Skeletal muscle tissue (tissue), 3 donors: ENCODE measurements at regions not wholly inside any gene's neighbourhood (a gene's known extent, or its start where the extent isn't known, plus 50 kb on each side); places are given as distances from the start of the nearest gene placed in this dataset.

Source experiments
- H3K27ac ChIP-seq: one replicate; pipeline ENCODE4 v1.7.0; 2013; ENCODE audit warnings: mild to moderate bottlenecking, low read depth, low read length, inconsistent platforms
- H3K27me3 ChIP-seq, 3 donors: one replicate each; pipeline ENCODE4 v1.7.0; 2013; ENCODE audit warnings: low read length in 3 of 3; ENCODE audit not compliant: control insufficient read depth in 3 of 3, insufficient read depth in 3 of 3
- H3K36me3 ChIP-seq, 3 donors: one replicate each; pipeline ENCODE4 v1.7.0; 2013; ENCODE audit warnings: low read length in 3 of 3; ENCODE audit not compliant: control insufficient read depth in 3 of 3, insufficient read depth in 3 of 3
- H3K4me1 ChIP-seq, 3 donors: one replicate each; pipeline ENCODE4 v1.7.0; 2013; ENCODE audit warnings: low read length in 3 of 3, mild to moderate bottlenecking in 3 of 3; ENCODE audit not compliant: control insufficient read depth in 3 of 3, insufficient read depth in 3 of 3
- H3K4me3 ChIP-seq, 3 donors: one replicate each; pipeline ENCODE4 v1.7.0; 2013; ENCODE audit warnings: low read length in 3 of 3
- H3K9ac ChIP-seq, 3 donors: one replicate each; pipeline ENCODE4 v1.7.0; 2013; ENCODE audit warnings: low read length in 3 of 3, mild to moderate bottlenecking in 3 of 3, moderate library complexity in 2 of 3, low read depth in 1 of 3
- H3K9me3 ChIP-seq, 3 donors: one replicate each; pipeline ENCODE4 v1.7.0; 2013; ENCODE audit warnings: low read length in 3 of 3; ENCODE audit not compliant: control insufficient read depth in 3 of 3
- donor health status: Osteomylitis.

DNA sequence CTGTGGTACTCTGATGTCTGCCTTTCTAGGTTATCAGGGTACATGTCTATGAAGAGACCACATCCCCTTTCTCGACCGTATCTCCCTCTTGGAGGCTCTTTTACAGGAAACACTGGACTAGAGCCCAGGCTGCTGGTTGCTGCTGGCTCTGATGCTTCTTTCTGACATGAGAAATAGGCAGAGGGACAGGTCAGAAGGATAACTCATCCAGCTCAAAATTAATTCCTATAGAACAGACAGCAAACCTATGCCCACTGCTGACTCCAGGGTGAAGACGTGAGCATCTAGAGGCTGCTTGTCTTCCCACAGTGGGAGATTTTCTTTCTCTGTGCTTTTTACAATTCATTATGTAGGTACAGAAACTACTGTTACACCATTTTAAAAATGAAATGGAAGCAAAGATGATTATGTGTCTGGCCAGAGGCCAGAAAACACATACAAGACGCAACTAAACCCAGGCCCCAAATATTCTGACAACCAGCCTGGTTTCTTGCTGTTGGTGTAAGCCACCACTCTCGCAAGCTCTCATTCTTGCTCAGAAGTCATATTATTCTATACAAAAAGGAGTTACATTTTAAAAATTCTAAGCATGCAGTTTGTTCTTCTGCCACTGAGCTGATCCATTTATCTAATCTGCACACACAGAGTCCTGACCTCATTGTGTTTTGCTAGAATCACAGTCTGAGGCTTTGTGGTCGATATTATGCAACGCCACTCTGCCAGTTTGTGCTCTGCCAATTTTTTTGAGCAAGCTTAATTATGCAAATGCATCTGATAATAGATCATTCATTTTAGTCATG is 424.3 kb downstream of the KIF20B start:
- no peaks in the 10 kb centered on the region for H3K4me1 ChIP-seq
- H3K36me3 ChIP-seq: no peaks in the 10 kb centered on the region
- peaks cover 0 to 2% (median 0%) of the 10 kb centered on the region in 3 donors for H3K9me3 ChIP-seq
- no peak overlapping the region for H3K4me3 ChIP-seq
- H3K27ac ChIP-seq: no peak overlapping the region
- H3K9ac ChIP-seq: no peak overlapping the region
- H3K27me3 ChIP-seq: no peaks in the 10 kb centered on the region

GRCh38 chr10:90126256-90126595 is 424.8 kb downstream of the KIF20B start:
- no peaks in the 10 kb centered on the region for H3K36me3 ChIP-seq
- no peaks in the 10 kb centered on the region for H3K27me3 ChIP-seq
- H3K9me3 ChIP-seq: peaks cover 0 to 2% (median 0%) of the 10 kb centered on the region in 3 donors
- no peaks in the 10 kb centered on the region for H3K4me1 ChIP-seq
- no peak overlapping the region for H3K4me3 ChIP-seq
- H3K9ac ChIP-seq: no peak overlapping the region
- H3K27ac ChIP-seq: no peak overlapping the region

- Histone ChIP-seq H3K4me1 (no peaks in the 10 kb centered on the region), H3K27ac (no peak overlapping the region), H3K9ac (no peak overlapping the region), H3K4me3 (no peak overlapping the region), H3K36me3 (no peaks in the 10 kb centered on the region), H3K27me3 (no peaks in the 10 kb centered on the region), H3K9me3 (no peaks in the 10 kb centered on the region)
These were observed 429.1 kb downstream of the KIF20B start for GRCh38 chr10:90130321-90131086.

DNA sequence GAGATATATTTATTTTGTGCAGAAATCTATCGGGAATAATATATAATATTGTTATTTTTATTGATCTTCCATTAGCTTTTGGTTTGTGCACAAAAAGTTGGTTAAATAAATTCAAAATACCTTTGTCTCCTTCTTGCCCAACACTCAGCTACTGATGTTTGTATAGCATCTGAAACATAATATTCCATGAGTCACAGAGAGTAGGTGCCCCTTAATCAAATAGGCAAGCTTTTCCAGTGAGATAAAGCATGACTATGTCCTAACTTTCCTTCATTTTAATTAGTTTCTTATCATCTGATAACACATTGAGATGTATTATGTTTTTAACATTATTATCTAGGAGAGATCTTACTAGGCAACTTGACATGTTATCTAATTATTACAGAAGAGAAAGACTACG is 432.2 kb downstream of the KIF20B start:
- no peak overlapping the region for H3K4me3 ChIP-seq
- no peak overlapping the region for H3K9ac ChIP-seq
- no peak overlapping the region for H3K27ac ChIP-seq
- no peaks in the 10 kb centered on the region for H3K36me3 ChIP-seq
- H3K9me3 ChIP-seq: peaks cover 5 to 19% (median 11%) of the 10 kb centered on the region in 3 donors
- no peaks in the 10 kb centered on the region for H3K27me3 ChIP-seq
- H3K4me1 ChIP-seq: no peaks in the 10 kb centered on the region

- Histone ChIP-seq H3K9me3 (peaks cover 5 to 19% (median 11%) of the 10 kb centered on the region in 3 donors), H3K36me3 (no peaks in the 10 kb centered on the region), H3K4me3 (no peak overlapping the region), H3K27ac (no peak overlapping the region), H3K9ac (no peak overlapping the region), H3K4me1 (no peaks in the 10 kb centered on the region), H3K27me3 (no peaks in the 10 kb centered on the region)
These were observed 435.4 kb downstream of the KIF20B start for GRCh38 chr10:90136731-90137316.

- Histone ChIP-seq H3K27ac (no peak overlapping the region), H3K4me1 (no peaks in the 10 kb centered on the region), H3K9ac (no peak overlapping the region), H3K9me3 (peaks cover 5 to 19% (median 11%) of the 10 kb centered on the region in 3 donors), H3K36me3 (no peaks in the 10 kb centered on the region), H3K27me3 (no peaks in the 10 kb centered on the region), H3K4me3 (no peak overlapping the region)
These were observed 437.5 kb downstream of the KIF20B start for GRCh38 chr10:90138844-90139243.

GRCh38 chr10:90141791-90142190 is 440.4 kb downstream of the KIF20B start:
- Histone ChIP-seq H3K9ac (no peak overlapping the region), H3K4me3 (no peak overlapping the region), H3K27ac (no peak overlapping the region), H3K27me3 (no peaks in the 10 kb centered on the region), H3K36me3 (no peaks in the 10 kb centered on the region), H3K9me3 (peaks cover 2 to 10% (median 3%) of the 10 kb centered on the region in 3 donors), H3K4me1 (no peaks in the 10 kb centered on the region)

GRCh38 chr10:90143937-90144336 is 442.5 kb downstream of the KIF20B start:
- no peak overlapping the region for H3K9ac ChIP-seq
- no peaks in the 10 kb centered on the region for H3K36me3 ChIP-seq
- H3K4me3 ChIP-seq: no peak overlapping the region
- no peaks in the 10 kb centered on the region for H3K27me3 ChIP-seq
- H3K9me3 ChIP-seq: no peaks in the 10 kb centered on the region
- H3K27ac ChIP-seq: no peak overlapping the region
- no peaks in the 10 kb centered on the region for H3K4me1 ChIP-seq

DNA sequence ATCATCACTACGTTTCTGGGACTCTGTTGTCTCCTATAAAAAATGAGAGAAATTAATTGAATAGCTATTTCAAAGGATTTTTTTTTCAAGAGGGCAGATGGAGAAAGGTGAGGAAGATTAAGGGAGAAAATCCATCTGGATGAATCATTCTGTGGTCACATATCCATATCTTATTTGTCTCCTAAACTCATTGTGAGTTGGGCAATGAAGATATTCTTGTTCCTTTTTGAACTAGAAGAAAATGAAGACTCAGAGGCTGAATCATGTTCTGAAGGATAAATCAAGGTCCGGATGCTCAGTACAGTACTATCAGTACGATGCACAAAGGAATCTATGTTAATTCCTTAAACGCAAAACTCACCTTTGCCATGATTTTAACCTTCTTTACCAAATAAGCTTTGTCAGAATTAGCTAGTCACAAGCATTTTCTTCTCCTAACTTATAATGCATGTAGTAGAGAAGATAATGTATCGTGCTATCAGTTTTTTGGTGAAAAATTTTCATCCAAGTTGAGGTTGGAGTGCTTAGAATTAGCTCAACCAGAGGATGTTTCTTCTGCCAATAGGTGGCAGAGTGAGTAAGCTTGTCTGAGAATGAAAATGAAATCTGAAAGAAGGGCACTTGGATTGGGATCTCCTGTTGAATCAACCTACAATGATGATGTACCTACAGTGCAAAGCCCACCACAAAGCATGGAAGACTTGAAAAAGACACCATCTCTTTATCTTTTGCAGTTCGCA is 446.9 kb downstream of the KIF20B start:
- Histone ChIP-seq H3K4me3 (no peak overlapping the region), H3K9ac (no peak overlapping the region), H3K9me3 (no peaks in the 10 kb centered on the region), H3K27me3 (no peaks in the 10 kb centered on the region), H3K4me1 (no peaks in the 10 kb centered on the region), H3K36me3 (no peaks in the 10 kb centered on the region), H3K27ac (no peak overlapping the region)
